SKM-1 (cell line): ENCODE measurements at regions not wholly inside any gene's neighbourhood (a gene's known extent, or its start where the extent isn't known, plus 50 kb on each side); places are given as distances from the start of the nearest gene placed in this dataset.
"Not testable (repeated sequence)": the region's sequence is repeated elsewhere in the genome, so short reads cannot be mapped to it uniquely, and the experiment has no call there.

Experiments used
- DNase-seq: peaks from one replicate; lab custom pipeline; 2025; ENCODE audit not compliant: unreplicated experiment; lab: John Stamatoyannopoulos, UW

DNA sequence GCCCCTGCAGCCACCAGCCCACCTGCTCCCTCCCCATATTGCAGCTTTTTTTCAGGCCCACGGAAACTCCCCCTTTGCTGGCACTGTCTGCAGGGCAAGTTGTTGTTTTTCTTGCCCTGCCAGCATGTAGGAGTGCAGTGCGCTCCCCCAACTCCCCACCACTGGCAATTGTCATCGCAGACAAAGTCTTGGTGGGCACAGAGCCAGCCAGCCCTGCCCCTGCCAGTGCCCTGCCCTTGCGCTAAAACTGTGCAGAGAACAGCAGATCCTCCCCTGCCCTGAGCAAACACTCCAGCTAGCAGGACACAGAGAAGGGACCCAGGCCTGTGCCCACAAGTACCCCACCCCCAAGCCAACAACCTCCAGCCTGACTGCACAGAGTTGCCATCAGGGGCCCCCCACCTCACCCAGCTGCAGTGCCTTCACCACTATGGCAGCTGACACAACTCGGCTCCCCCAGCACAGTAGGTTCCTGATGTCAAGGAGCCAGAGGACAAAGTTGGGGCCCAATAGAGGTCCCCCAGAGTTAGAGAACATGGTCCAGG is 158.1 kb upstream of the ARHGAP42 start:
- DNase-seq: no peak

DNA sequence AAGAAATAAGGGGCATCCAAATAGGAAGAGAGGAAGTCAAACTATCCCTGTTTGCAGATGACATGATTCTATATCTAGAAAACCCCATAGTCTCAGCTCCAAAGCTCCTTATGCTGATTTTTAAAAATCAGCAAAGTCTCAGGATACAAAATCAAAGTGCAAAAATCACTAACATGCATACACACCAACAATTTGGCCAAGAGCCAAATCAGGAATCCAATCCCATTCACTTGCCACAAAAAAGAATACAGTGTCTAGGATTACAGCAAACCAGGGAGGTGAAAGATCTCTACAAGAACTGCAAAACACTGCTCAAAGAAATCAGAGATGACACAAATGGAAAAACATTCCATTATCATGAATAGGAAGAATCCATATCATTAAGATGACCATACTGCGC is 155.8 kb upstream of the ARHGAP42 start:
- DNase-seq: not testable (repeated sequence)

DNA sequence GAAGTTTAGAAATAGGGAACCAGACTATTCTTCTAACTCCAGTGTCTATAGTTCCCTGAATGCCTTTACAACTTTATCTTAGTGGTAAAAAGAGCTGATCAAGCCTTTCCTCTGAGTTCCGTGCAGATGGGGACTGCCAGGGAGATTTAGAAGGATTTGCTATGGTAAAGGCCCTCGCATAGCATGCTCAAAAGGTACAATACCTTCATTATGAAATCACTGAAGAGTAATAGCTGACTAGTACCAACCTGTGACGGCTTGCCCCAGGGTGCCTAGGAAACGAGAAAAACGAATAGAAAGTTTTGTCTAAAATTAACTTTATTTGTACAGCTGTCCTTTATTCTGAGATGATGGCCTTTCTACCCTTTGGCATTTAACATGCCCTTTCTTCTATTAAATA is 150.1 kb upstream of the ARHGAP42 start:
- DNase-seq: no peak

DNA sequence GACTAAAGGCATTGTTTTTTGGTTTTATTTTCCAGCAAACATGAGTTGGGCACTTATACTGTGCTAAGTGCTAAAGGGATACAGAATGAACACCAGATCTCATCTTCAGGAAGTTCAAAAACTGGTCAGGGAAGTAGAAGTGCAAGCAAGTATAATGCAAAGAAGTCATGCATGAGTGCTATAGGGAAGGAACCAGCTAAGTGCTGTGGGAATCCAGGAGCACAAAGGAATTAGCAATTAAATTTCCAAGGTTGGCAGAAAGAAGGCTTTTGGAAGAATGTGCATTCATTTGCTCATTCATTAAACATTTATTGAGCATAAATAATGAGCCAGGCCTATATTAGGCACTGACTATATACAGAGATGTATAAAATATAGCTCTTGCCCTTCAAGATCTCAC is 143.7 kb upstream of the ARHGAP42 start:
- no peak for DNase-seq

DNA sequence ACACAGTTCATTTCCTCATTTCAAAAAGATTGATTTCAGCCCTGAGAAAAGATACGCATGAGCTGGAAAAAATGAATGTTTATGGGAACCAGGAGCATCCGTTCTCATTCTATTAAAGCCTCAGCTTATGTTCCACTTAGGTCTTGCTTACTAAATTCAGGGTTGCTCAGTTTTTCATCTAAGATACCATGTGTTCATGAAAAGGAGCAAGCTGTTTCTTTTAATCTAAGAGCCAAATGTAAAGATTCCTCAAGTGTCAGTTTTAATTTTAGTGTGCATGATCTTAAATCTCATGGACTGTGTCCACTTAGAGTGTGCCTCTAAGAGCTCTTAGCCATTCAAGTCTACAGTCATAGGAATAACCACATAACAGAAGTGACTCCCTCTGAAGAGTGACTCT is 141.5 kb upstream of the ARHGAP42 start:
- no peak for DNase-seq

DNA sequence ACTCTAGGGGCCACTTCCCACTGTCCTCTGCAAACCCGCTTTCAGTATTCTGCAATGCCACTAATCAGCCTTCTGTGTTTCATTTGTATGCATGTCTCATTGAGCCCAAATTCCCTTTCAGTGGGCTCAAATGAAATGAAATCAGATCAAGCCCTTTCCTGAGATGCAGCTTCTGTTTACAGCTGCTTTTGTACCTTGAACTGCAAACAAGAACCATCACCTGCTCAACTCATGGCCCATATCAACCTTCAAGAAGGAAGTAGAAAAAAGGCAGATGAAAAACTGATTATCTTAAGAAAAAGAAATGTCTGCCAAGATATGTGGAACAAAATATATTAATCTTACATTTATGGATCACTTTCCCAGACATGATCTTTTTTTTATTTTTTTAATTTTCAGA is 141.1 kb upstream of the ARHGAP42 start:
- DNase-seq: no peak

DNA sequence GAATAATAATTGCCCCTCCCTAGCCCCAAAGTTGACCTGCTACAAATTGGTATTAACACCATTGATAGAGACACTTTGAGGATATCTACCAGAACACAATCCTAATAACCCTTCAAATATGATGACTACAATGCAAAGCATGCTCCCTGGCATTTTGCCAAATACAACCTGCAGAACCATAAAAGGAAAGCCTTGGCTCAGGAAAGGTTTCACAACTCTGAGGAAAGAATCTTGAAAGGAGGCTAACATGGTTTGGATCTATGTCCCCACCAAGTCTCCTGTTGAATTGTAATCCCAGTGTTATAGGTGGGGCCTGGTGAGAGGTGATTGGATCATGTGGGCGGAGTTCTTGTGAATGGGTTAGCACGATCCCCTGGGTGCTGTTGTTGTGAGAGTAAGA is 140.4 kb upstream of the ARHGAP42 start:
- DNase-seq: no peak

DNA sequence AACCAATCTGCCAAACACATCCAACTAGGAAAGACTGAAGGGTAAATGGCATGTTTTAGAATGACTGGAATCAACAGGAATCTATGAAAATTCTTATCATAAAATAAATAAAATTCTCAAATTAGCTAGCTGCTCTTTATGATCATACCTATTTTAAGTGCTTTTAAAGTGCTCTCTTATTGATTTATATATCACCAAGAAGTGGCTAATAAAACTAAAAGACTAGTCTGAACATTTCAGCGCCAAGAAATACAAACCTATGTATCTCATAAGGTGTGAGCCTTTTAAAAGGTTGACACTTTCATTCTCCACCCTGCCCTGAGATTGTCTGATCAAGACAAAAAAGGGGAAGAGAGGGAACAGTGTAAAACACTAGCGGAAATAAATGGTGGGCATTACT is 136.8 kb upstream of the ARHGAP42 start:
- DNase-seq: no peak

DNA sequence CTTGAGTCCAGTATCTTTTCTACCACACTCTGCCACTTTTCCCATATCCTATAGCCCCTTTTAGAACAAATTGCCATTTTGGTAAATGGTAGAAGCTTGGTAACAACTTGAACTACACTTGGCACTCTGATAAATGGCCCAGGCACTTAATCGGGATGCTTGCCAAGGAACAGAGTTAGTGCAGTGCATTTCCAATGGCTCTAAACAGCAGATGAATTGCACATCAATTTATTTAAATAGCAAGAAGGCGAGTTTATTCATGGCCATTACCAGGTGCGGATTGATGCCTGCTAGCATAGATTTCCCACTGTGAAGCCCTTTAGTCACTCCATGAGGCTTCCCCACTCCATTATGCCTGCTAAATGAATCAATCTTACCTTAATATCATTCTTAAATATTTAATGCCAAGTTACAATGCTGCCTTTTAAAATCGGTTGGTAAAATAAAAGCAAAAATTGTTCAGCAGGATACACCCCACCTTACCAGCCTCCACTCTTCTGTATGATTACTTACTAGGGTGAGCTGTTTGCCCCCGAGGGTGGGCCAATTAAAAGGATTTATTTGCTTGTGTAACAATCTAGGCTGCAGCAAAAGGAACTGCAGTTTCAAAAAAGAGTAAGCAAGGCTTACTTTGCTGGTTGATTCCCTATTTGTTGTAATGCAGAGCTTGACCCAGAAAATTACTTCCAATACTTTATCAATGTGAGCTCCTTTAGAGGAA is 136.0 kb upstream of the ARHGAP42 start:
- DNase-seq: no peak

DNA sequence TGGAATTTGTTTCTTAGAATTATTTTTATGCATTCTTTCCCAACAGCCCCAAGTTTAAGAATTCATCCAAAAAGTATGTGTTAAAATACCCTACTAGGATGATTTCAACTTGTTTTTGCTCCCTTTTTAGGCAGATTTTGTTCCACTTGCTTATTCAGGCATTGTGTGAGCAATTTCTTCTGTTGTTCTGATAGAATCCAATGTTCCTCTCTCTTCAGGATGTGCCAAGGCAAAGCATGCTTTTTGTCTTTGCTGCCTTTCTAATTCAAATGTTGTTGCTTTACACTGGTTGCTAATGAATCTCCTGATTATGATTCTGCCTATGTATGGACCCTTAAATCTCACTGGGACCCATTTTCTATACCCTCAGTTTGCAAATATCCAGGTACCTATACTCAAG is 131.2 kb upstream of the ARHGAP42 start:
- DNase-seq: no peak

DNA sequence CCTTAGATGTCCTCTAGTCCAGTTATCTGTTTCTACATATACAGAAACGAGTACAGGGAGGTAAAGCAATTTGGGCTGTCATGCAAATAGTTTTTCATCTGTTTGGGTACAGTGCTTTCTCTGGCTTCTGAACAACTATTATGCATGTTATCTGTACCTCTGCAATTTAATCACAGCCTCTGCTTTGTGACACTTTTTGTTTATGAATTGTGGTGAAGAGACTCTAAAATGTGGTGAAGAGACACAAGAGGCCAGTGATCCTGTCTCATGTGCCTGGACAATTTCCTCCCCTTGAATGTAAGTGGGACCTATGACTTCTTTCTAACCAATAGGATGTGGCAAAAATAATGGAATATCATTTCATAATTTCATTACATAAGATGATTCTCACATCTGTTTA is 130.3 kb upstream of the ARHGAP42 start:
- DNase-seq: no peak

DNA sequence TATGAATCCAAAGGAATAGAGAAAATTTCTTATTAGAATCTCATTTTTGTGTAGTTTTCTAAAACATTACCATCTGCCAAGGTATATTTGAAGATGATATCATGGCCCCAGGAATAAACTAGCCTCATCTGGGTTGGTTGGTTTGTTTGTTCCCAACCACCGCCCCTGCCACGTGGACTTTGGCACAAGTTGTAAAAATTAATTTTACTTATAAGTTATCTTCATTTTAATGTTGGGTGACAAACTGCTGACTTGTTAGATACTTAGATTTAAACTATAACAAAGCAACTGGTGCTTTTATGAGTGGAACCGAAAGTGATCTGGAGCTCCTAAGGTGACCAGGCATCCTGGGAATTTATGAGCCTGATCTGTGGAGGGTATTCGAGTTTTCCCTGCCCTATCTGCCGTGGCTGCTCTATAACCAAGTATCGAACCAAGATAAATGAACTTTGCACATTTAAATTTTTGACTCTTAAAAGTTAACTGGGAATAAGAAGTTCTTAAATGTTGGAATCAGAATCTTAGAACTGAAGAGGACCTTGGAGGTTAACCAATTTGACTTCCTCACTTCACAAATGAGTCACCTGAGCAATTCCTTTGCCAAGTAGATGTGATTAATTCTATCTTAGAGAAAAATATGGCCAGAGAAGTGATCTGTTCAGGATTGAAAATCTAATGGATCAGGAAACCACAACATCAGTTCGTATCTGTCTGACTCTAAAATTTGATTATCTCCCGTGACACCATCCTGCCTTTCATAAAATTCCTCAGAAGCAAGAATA is 129.1 kb upstream of the ARHGAP42 start:
- no peak for DNase-seq

DNA sequence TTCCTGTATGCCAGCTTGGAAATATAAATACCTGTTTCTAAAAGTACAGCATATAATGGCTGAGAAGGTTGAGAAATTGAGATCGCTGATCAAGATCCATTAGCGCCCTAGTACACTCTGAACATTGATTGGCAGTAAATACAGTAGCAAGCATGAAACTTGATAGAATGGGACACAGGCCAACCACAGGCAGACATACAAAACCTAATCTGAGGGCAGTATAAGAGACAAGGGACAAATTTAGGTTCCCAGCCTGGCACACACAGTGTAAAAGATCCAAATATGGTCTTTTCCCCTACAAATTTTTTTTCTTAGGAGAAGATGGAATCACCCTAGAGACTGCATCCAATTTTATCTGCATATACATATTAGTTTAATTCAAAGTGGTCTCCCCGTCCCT is 126.5 kb upstream of the ARHGAP42 start:
- no peak for DNase-seq

DNA sequence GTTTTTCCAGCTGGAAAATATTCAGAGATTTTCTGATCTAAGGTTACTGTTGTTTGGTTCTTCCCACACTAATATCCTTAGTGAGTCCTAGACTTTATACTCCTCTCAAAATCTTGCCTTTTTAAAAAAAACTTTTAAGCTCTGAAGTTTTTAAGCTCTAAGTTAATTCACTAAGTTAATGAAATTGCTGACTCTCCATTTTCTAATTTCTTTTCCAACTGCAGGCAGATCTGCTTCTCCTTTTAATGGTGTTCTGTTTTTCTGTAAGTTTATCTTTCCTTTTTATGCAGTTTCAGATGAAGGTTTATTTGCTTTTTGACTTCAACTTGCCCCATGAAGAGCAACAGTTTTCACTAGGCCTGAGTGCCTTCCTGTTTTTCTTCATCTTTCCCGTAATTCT is 125.8 kb upstream of the ARHGAP42 start:
- DNase-seq: no peak

DNA sequence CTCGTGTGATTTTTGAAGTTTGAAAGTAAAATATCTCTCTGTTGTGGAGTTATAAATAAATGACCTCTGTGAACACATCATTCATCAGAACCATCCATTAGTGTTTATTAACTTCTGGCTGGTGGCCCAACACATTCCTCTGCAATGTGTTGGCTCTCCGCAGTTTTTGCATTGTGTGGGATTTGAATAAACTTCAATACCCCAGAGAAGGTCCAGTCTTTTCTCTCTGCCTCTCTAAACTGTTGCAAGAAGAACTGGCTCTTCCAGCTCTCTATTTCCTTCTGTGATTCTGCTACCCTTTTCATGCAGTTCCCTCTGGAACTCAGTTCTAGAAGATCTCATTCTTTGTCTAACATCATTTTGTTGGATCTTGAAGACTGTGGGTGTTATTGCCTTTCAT is 125.0 kb upstream of the ARHGAP42 start:
- no peak for DNase-seq

DNA sequence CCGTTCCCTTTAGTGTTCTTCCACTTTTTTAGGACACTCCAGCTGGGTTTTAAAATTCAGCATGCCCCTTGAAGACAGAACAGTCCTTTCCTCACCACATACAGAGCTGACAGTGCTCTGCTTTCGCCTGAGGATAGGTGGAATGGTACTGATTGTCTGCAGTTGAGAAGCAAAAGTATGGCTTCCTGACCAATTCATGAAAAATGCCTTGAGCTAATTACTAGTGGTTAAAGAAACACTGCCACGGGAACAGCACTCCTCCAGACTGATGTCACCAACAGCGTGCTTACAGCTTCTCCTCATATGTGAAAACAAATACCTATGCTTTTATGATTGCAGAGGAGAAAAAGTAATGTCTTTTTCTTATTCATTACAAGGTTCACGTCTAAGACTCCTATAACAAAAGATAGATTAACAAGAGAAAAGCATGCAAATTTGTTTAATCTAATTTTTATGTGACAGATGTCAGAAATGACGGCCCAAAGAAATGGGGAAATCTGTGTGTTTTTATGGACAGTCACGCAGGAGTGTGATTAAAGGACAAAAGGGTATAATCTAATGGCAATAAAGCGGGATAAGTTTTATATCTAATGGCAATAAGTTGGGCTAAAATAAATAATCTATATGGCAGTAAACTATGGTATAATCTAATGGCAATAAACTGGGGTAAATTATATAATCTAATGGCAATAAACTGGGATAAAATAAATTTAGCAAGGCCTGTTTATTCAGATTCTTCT is 123.4 kb upstream of the ARHGAP42 start:
- no peak for DNase-seq

DNA sequence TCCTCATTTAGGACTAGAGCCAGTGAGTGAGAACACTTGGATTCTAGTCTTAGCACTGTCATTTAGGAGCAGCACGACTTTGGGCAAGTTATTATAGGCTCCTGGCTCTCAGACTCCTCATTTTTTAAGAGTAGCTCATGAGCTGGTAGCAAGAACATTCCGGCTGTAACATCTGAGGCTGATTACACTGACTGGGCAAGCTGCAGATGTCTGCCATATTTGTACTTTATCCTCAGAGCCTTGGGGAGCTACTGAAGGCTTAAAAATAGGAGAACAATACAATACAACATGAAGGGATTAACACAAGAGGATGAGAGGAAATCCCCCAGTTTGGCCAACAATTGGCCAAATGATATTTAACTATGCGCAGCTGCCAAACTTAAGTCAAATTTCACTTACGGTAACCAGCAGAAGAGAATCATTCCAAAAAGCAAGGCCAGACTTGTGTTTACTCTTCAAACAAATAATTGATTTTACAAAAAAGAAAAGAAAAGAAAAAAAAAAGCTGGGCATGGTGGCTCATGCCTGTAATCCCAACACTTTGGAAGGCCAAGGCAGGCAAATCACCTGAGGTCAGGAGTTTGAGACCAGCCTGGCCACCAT is 113.1 kb upstream of the ARHGAP42 start:
- no peak for DNase-seq

DNA sequence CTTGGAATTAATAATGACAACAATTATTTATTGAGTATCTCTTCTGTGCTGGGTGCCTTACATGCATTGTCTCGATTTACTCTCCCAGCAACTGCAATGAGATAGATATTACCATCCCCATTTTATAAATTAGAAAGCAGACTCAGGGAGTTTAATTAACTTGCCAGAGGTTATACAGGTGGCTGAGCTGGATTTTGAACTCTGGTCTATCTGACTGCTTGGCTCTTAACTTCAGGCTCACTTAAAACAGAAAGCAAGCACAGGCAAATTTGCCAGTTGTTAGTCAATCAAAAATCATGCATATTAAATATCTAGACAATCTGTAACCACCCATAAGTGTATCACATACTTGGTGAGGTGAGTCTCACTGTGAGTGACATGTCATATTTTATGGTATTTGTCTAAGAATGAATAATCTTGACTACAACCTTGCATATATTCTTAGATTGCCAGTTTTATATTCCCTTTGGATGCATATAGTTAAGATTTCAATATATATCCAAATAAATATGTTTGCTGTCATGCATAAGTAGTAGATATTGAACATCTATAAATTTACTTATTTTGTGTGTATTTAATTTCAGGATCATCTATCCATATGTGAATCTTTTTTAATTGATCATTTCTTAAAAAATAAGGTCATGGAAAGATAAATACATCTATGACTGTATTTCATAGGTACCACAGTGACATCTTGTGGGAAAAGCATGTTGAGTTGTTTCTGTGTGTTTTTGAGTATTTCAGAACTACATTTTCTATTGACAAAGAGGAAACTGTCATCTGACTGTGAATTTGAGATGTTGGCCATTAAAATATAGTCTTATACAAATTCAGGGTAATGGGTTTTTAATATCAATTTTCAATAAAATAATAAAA is 112.0 kb upstream of the ARHGAP42 start:
- no peak for DNase-seq

DNA sequence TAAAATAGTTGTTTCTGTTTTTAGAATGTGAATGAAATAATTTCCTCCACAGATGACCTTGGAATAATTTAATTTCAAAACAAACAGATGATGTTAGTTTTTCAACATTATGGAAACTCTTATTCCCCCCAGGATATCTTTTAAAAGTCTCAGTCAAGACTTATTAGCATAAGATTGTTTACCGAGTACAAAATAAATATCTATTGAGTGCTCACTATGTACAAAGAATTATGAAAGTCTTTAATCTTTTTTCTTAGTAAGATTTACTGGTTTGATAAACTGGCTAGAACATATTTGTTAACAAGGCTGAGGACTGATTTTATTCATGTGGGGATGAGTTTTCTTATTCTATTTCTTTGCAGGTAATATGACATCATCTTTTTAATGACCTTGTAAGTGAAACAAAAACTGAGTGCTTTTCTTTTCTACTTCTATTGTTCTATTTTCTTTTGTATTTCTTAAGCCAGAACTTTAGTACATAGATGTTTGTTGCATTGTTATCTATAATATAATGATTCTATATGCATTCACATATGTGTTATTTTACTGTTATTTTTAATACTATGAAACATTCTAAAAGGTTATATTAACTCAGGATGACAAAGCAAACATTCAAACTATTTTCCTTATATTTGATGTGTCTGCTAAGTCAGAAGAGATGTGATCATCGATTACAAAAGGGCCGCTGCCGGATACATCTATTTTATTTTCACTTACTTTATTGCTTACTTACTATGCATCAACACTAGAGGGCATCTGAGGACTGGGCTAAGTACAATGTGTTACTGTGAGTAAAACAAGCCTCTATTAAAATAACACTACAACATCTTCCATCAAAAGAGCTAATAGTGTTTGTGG is 111.0 kb upstream of the ARHGAP42 start:
- peak; percentile 11 for DNase-seq

DNA sequence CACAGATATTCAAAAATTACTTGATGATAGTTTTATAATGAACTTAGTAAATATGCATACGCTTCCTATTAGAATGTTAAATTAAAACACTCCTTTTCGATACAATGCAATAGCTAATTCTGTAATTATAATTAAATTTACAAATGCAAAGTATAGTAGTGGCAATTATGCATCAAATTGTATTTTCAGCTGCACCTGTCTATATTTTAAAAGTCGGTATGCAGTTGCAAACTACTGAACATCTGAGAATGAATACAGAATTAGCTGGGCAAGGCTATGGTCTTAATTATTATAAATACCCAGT is 110.4 kb upstream of the ARHGAP42 start:
- no peak for DNase-seq
